GM12878 (cell line): ENCODE measurements at regions not wholly inside any gene's neighbourhood (a gene's known extent, or its start where the extent isn't known, plus 50 kb on each side); places are given as distances from the start of the nearest gene placed in this dataset.

Source experiments
- ATAC-seq: fragments of 200-7000 bp; cut with Tn5 transposase; 3 replicates; pipeline ENCODE4 v1.9.1; 2020; ENCODE audit warnings: mild to moderate bottlenecking, moderate library complexity
- BruUV-seq: library from RNA; stranded (reverse); fragments of 400-500 nt; replicated peaks from 2 replicates; lab custom pipeline; 2021; lab: Mats Ljungman, UMichigan
- CTCF ChIA-PET: fragments of 300-600 bp; sonication (Branson Sonifier 250); formaldehyde crosslinking; extraction: SDS; loops from one replicate; lab custom pipeline; 2021; ENCODE audit warnings: inconsistent platforms; lab: Yijun Ruan, JAX
- POLR2A ChIA-PET: fragments of 350-600 bp; formaldehyde crosslinking; extraction: SDS; loops from one replicate; lab custom pipeline; 2021; ENCODE audit warnings: inconsistent platforms; lab: Charles Lee
- RAD21 ChIA-PET: fragments of 300-600 bp; sonication (Branson Sonifier 250); formaldehyde crosslinking; loops from one replicate; lab custom pipeline; 2023; ENCODE audit warnings: antibody characterized with exemption; ENCODE audit not compliant: unreplicated experiment; lab: Charles Lee
- SMC1A ChIA-PET: fragments of 300-600 bp; sonication (Branson Sonifier 250); formaldehyde crosslinking; loops from one replicate; lab custom pipeline; 2023; ENCODE audit not compliant: unreplicated experiment, uncharacterized antibody; lab: Charles Lee
- DNase-seq: peaks from one replicate; pipeline ENCODE4 v3.0.0-alpha.2; 2011; ENCODE audit warnings: low read depth, low spot score
- FAIRE-seq: peaks from 3 replicates; lab custom pipeline; 2011; peaks lifted over from hg19 to GRCh38; lab: Jason Lieb, UNC
- H2AFZ ChIP-seq: 2 replicates; pipeline ENCODE4 v1.6.0; 2011; ENCODE audit warnings: low read depth, low read length, control low read depth; ENCODE audit not compliant: control insufficient read depth
- H3K27ac ChIP-seq: 2 replicates; pipeline ENCODE4 v1.5.1; 2011; ENCODE audit warnings: control low read depth; ENCODE audit not compliant: control insufficient read depth, insufficient read depth
- H3K27me3 ChIP-seq, 2 experiments: replicated peaks in 1 of 2; 2 replicates each; pipeline versions ENCODE4 v1.6.0 to v1.6.1; 2011; ENCODE audit warnings: low read length in 1 of 2; ENCODE audit not compliant: control insufficient read depth in 2 of 2, insufficient read depth in 2 of 2
- H3K36me3 ChIP-seq, 2 experiments: 2 replicates each; pipeline ENCODE4 v1.5.1; 2011; ENCODE audit warnings: low read length in 1 of 2; ENCODE audit not compliant: control insufficient read depth in 2 of 2, insufficient read depth in 2 of 2
- H3K4me1 ChIP-seq: 2 replicates; pipeline ENCODE4 v1.6.1; 2011; ENCODE audit warnings: mild to moderate bottlenecking, low read length, moderate library complexity, mixed read lengths; ENCODE audit not compliant: control insufficient read depth, insufficient read depth
- H3K4me2 ChIP-seq: 2 replicates; pipeline ENCODE4 v1.6.0; 2011; ENCODE audit warnings: control low read depth; ENCODE audit not compliant: control insufficient read depth, insufficient read depth
- H3K4me3 ChIP-seq: fragments of 200-600 bp; sonication (generic); 2 replicates; pipeline ENCODE4 v1.5.1; 2016
- H3K79me2 ChIP-seq: 2 replicates; pipeline ENCODE4 v1.6.0; 2011; ENCODE audit warnings: low read length; ENCODE audit not compliant: control insufficient read depth, insufficient read depth
- H3K9ac ChIP-seq: 2 replicates; pipeline ENCODE4 v1.8.0; 2011; ENCODE audit warnings: low read length, control low read depth, mixed read lengths; ENCODE audit not compliant: control insufficient read depth, insufficient read depth
- H3K9me3 ChIP-seq: replicated peaks from 3 replicates; pipeline ENCODE4 v1.5.1; 2011; ENCODE audit warnings: mild to moderate bottlenecking, low read length; ENCODE audit not compliant: control insufficient read depth, insufficient read depth
- H4K20me1 ChIP-seq: 2 replicates; pipeline ENCODE4 v1.6.0; 2011; ENCODE audit not compliant: control insufficient read depth, insufficient read depth
- BHLHE40 ChIP-seq, 2 experiments: fragments of 450-650 bp in 1 of 2; IDR thresholded peaks; 2 replicates each; pipeline ENCODE4 v1.6.1; 2011 to 2017; ENCODE audit warnings: low read depth in 2 of 2, borderline replicate concordance in 1 of 2, improper control_type of control experiment in 1 of 2, low read length in 1 of 2, mild to moderate bottlenecking in 1 of 2
- BMI1 ChIP-seq: fragments of 450-650 bp; IDR thresholded peaks from 2 replicates; pipeline ENCODE4 v1.6.1; 2016; ENCODE audit warnings: mild to moderate bottlenecking, moderate library complexity, borderline replicate concordance
- CREB1 ChIP-seq: IDR thresholded peaks from 2 replicates; pipeline ENCODE4 v1.6.1; 2012; ENCODE audit warnings: low read depth, mild to moderate bottlenecking, inconsistent platforms
- E2F8 ChIP-seq: fragments of 450-650 bp; IDR thresholded peaks from 2 replicates; pipeline ENCODE4 v1.6.1; 2018; ENCODE audit warnings: mild to moderate bottlenecking, low read depth, moderate library complexity; ENCODE audit not compliant: partially characterized antibody
- EGR1 ChIP-seq, 2 experiments: IDR thresholded peaks; 1 replicate in 1 of 2; 2 replicates in 1 of 2; pipeline ENCODE4 v1.6.1; 2011 to 2012; ENCODE audit warnings: low read depth in 2 of 2, low read length in 2 of 2, borderline replicate concordance in 1 of 2, mild to moderate bottlenecking in 1 of 2, moderate library complexity in 1 of 2
- EP300 ChIP-seq, 2 experiments: fragments of 150-350 bp in 1 of 2; IDR thresholded peaks; 2 replicates each; pipeline ENCODE4 v1.6.1; 2011 to 2012; ENCODE audit warnings: low read depth in 2 of 2, low read length in 2 of 2, borderline replicate concordance in 1 of 2, improper control_type of control experiment in 1 of 2, inconsistent platforms in 1 of 2; ENCODE audit not compliant: control insufficient read depth in 1 of 2
- ESRRA ChIP-seq: IDR thresholded peaks from 2 replicates; pipeline ENCODE4 v1.6.1; 2012; ENCODE audit warnings: mild to moderate bottlenecking, low read length, improper control_type of control experiment
- IRF5 ChIP-seq: fragments of 450-650 bp; IDR thresholded peaks from 2 replicates; pipeline ENCODE4 v1.6.1; 2017; ENCODE audit warnings: borderline replicate concordance
- MTA3 ChIP-seq: IDR thresholded peaks from 2 replicates; pipeline ENCODE4 v1.6.1; 2012; ENCODE audit warnings: low read length, inconsistent platforms, borderline replicate concordance
- NFIC ChIP-seq: IDR thresholded peaks from 2 replicates; pipeline ENCODE4 v1.6.1; 2012; ENCODE audit warnings: low read depth, mild to moderate bottlenecking, inconsistent platforms, low read length, moderate library complexity
- PML ChIP-seq: IDR thresholded peaks from 2 replicates; pipeline ENCODE4 v1.6.1; 2012; ENCODE audit warnings: low read length, inconsistent platforms
- POLR2AphosphoS2 ChIP-seq: IDR thresholded peaks from 2 replicates; pipeline ENCODE4 v1.6.1; 2011; ENCODE audit warnings: low read depth, mild to moderate bottlenecking, low read length, improper control_type of control experiment, moderate library complexity
- TAF1 ChIP-seq: IDR thresholded peaks from 2 replicates; pipeline ENCODE4 v1.6.1; 2011; ENCODE audit warnings: mild to moderate bottlenecking, low read depth, low read length, borderline replicate concordance
- WGBS: methylation state at CpG from one replicate; pipeline ENCODE4 v1.1.6; 2016; ENCODE audit warnings: low lambda C conversion rate; ENCODE audit not compliant: insufficient replicate concordance, insufficient coverage; ENCODE audit errors: missing lambda C conversion rate; 5-methylcytosine and 5-hydroxymethylcytosine counted together
- in situ Hi-C: fragments of 300-500 bp; cut with MboI; formaldehyde crosslinking; loops from 9 replicates; pipeline ENCODE4 v1.14.3; 2018; ENCODE audit warnings: mixed read lengths
- intact Hi-C: fragments of 100-400 bp; cut with micrococcal nuclease; formaldehyde crosslinking; loops from one replicate; pipeline ENCODE4 v1.14.2; 2022; ENCODE audit not compliant: unreplicated experiment
- TF ChIP-seq, protein P1 (sequence below), 3 experiments: IDR thresholded peaks in 2 of 3; conservative IDR thresholded peaks in 1 of 3; 2 replicates each; pipeline ENCODE4 v1.5.1; 2011; ENCODE audit warnings: low read depth in 3 of 3, low read length in 3 of 3, mild to moderate bottlenecking in 3 of 3, control low read depth in 2 of 3, moderate library complexity in 2 of 3, inconsistent platforms in 1 of 3, mixed read lengths in 1 of 3; ENCODE audit not compliant: control insufficient read depth in 2 of 3, insufficient read depth in 1 of 3; ENCODE audit errors: extremely low read depth in 1 of 3

DNA sequence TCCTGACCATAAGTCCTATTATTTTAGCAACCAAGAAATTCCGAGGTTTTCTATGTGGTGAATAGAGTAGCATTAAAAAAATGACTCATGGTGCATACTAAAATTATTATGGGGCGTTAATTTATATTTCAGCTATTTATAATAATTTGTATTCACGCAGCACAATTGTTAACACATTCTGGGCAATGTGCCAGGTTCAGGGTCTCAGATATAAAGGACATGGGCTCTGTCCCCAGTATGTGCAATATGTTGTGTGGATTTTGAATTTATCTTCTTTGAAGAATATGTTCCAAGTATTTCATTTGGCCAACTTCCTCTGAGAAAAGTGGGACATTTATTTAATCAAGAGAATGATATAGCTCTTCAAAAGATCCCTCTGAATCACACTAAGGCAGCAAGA lies 1434.7 kb upstream of the PRR20A start:
- H4K20me1 ChIP-seq, result no peaks in the 10 kb centered on the region
- DNase-seq (no peak), ATAC-seq (no peak), FAIRE-seq (no peak)
- H3K27me3 ChIP-seq, result no peaks in the 10 kb centered on the region
- H2AFZ ChIP-seq, result no peak overlapping the region
- H3K9ac ChIP-seq, result no peak overlapping the region
- no TSS peak for BruUV-seq
- no peaks in the 10 kb centered on the region for H3K79me2 ChIP-seq
- no peaks in the 10 kb centered on the region for H3K36me3 ChIP-seq
- H3K9me3 ChIP-seq, result no peaks in the 10 kb centered on the region
- no peak overlapping the region for H3K4me3 ChIP-seq
- ChIA-PET POLR2A (no interaction called here), CTCF (no interaction called here), RAD21 (no interaction called here), SMC1A (no interaction called here)
- no peak overlapping the region for H3K27ac ChIP-seq
- no peaks in the 10 kb centered on the region for H3K4me1 ChIP-seq
- in situ Hi-C loops, result no loop called here
- intact Hi-C loops, result no loop called here
- WGBS, result 6% methylated on average over 3 of the region's 3 CpGs
- no peak overlapping the region for H3K4me2 ChIP-seq
- TF ChIP-seq CREB1 (no peak), EP300 (IDR thresholded peaks at IDR 0.05; ENCODE audit: borderline replicate concordance in 1 of 2, control insufficient read depth in 1 of 2, low read depth in 2 of 2, low read length in 2 of 2) (no peak), NFIC (no peak), TAF1 (no peak), BMI1 (no peak), E2F8 (no peak), IRF5 (no peak), MTA3 (no peak), ESRRA (no peak), POLR2AphosphoS2 (no peak), EGR1 (IDR thresholded peaks at IDR 0.05; ENCODE audit: borderline replicate concordance in 1 of 2, low read depth in 2 of 2, low read length in 2 of 2) (no peak), BHLHE40 (IDR thresholded peaks at IDR 0.05; ENCODE audit: borderline replicate concordance in 1 of 2, low read depth in 2 of 2, low read length in 1 of 2) (no peak), PML (no peak)
- TF ChIP-seq, protein P1, sequence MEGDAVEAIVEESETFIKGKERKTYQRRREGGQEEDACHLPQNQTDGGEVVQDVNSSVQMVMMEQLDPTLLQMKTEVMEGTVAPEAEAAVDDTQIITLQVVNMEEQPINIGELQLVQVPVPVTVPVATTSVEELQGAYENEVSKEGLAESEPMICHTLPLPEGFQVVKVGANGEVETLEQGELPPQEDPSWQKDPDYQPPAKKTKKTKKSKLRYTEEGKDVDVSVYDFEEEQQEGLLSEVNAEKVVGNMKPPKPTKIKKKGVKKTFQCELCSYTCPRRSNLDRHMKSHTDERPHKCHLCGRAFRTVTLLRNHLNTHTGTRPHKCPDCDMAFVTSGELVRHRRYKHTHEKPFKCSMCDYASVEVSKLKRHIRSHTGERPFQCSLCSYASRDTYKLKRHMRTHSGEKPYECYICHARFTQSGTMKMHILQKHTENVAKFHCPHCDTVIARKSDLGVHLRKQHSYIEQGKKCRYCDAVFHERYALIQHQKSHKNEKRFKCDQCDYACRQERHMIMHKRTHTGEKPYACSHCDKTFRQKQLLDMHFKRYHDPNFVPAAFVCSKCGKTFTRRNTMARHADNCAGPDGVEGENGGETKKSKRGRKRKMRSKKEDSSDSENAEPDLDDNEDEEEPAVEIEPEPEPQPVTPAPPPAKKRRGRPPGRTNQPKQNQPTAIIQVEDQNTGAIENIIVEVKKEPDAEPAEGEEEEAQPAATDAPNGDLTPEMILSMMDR (IDR thresholded peaks at IDR 0.05 in 2 of 3, conservative IDR thresholded peaks at IDR 0.05 in 1 of 3; ENCODE audit: control insufficient read depth in 2 of 3, extremely low read depth in 1 of 3, insufficient read depth in 1 of 3, low read depth in 3 of 3, low read length in 3 of 3), result no peak
